22Rv1 (cell line): ENCODE measurements at regions not wholly inside any gene's neighbourhood (a gene's known extent, or its start where the extent isn't known, plus 50 kb on each side); places are given as distances from the start of the nearest gene placed in this dataset.

Source experiments
- ZFX ChIP-seq: fragments of 450-650 bp; IDR thresholded peaks from 2 replicates; pipeline ENCODE4 v1.6.1; 2017; ENCODE audit warnings: antibody characterized with exemption, borderline replicate concordance
- TF ChIP-seq, protein P1 (sequence below): fragments of 450-650 bp; IDR thresholded peaks from 2 replicates; pipeline ENCODE4 v1.5.1; 2017; ENCODE audit warnings: mild to moderate bottlenecking

DNA sequence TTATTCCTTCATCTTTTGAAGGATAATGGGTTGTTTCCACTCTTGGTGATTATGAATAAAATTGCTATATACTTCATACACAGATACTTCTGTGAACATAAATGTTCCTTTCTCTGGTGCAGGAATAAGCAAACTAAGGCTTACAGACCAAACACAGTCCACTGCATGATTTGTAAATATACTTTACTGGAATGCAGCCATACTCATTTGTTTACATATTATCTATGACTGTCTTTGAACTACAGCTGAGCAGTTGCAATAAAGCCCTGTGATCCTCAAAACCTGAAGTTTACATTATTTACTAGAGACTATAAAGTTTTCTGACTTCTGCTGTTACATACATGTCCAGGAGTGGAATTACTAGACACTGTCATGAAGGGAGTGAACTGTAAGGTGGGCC is 381.0 kb upstream of the CNTNAP5 start:
- TF ChIP-seq, protein P1, sequence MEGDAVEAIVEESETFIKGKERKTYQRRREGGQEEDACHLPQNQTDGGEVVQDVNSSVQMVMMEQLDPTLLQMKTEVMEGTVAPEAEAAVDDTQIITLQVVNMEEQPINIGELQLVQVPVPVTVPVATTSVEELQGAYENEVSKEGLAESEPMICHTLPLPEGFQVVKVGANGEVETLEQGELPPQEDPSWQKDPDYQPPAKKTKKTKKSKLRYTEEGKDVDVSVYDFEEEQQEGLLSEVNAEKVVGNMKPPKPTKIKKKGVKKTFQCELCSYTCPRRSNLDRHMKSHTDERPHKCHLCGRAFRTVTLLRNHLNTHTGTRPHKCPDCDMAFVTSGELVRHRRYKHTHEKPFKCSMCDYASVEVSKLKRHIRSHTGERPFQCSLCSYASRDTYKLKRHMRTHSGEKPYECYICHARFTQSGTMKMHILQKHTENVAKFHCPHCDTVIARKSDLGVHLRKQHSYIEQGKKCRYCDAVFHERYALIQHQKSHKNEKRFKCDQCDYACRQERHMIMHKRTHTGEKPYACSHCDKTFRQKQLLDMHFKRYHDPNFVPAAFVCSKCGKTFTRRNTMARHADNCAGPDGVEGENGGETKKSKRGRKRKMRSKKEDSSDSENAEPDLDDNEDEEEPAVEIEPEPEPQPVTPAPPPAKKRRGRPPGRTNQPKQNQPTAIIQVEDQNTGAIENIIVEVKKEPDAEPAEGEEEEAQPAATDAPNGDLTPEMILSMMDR: no peak
- TF ChIP-seq ZFX: no peak
